Progenitor cell of endocrine pancreas (in vitro differentiated cells): ENCODE measurements at regions not wholly inside any gene's neighbourhood (a gene's known extent, or its start where the extent isn't known, plus 50 kb on each side); places are given as distances from the start of the nearest gene placed in this dataset.

Experiments
- DNase-seq: peaks from one replicate; pipeline ENCODE4 v3.0.0; 2021; ENCODE audit warnings: low spot score; ENCODE audit not compliant: unreplicated experiment
- H3K27ac Mint-ChIP-seq: 2 replicates; pipeline ENCODE4 v1.8.0; 2021; ENCODE audit warnings: mild to moderate bottlenecking, moderate library complexity, mixed read lengths
- H3K27me3 Mint-ChIP-seq: 2 replicates; pipeline ENCODE4 v1.8.0; 2021; ENCODE audit warnings: mixed read lengths
- H3K36me3 Mint-ChIP-seq: 2 replicates; pipeline ENCODE4 v1.8.0; 2022; ENCODE audit warnings: mixed read lengths; ENCODE audit not compliant: insufficient read depth
- H3K4me1 Mint-ChIP-seq: 2 replicates; pipeline ENCODE4 v1.8.0; 2021; ENCODE audit warnings: low read depth, mixed read lengths
- H3K4me3 Mint-ChIP-seq: 2 replicates; pipeline ENCODE4 v1.8.0; 2021; ENCODE audit warnings: low read depth, mild to moderate bottlenecking, moderate library complexity, mixed read lengths
- H3K9me3 Mint-ChIP-seq: 2 replicates; pipeline ENCODE4 v1.8.0; 2021; ENCODE audit warnings: low read depth, mixed read lengths
- TF ChIP-seq, protein P1 (sequence below): fragments of 200-600 bp; sonication (generic); IDR thresholded peaks from one replicate; pipeline ENCODE4 v1.5.0; 2021; ENCODE audit warnings: antibody characterized with exemption, mild to moderate bottlenecking; ENCODE audit not compliant: unreplicated experiment

DNA sequence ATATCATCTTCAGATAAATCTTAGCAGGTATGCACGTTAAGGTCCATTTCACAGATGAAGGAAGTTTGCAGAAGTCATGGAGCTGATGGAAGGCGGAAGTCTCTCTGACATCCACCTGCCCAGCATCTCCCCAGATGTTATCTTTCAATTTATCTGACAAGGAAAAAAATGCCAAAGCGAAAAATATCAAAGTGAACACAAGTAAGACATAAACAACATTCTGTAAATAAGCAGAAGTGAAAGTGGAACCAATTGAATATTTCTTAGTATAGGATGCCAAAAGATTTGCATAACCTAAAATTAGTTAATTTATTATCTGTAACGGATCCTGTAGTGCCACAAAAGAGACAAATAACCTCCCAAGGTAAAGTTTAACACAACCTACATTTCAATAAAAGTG is 73.6 kb upstream of the NEBL start:
- no peak for DNase-seq
- Mint-ChIP-seq H3K36me3 (no peaks in the 10 kb centered on the region), H3K4me1 (peaks cover 2% of the 10 kb centered on the region), H3K27ac (no peak overlapping the region), H3K9me3 (no peaks in the 10 kb centered on the region), H3K27me3 (no peaks in the 10 kb centered on the region), H3K4me3 (no peak overlapping the region)
- TF ChIP-seq, protein P1, sequence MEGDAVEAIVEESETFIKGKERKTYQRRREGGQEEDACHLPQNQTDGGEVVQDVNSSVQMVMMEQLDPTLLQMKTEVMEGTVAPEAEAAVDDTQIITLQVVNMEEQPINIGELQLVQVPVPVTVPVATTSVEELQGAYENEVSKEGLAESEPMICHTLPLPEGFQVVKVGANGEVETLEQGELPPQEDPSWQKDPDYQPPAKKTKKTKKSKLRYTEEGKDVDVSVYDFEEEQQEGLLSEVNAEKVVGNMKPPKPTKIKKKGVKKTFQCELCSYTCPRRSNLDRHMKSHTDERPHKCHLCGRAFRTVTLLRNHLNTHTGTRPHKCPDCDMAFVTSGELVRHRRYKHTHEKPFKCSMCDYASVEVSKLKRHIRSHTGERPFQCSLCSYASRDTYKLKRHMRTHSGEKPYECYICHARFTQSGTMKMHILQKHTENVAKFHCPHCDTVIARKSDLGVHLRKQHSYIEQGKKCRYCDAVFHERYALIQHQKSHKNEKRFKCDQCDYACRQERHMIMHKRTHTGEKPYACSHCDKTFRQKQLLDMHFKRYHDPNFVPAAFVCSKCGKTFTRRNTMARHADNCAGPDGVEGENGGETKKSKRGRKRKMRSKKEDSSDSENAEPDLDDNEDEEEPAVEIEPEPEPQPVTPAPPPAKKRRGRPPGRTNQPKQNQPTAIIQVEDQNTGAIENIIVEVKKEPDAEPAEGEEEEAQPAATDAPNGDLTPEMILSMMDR: no peak

DNA sequence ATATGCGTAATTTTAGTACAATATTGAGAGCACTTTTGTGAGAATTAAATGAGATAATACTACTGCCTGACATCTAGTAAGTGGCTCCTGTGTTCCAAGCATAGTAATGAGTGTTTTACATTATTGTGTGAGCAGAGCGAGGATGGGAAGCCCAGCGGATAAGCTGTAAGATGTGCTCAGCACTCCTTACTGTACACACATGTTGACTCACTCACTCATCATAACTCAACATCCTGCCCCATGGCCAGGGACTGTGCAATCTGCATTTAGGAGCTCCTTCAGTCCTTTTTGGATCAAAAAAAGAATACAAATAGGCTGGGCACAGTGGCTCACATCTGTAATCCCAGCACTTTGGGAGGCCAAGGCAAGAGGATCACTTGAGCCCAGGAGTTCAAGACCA is 72.9 kb upstream of the NEBL start:
- TF ChIP-seq, protein P1: no peak
- Mint-ChIP-seq H3K27me3 (no peaks in the 10 kb centered on the region), H3K4me3 (no peak overlapping the region), H3K27ac (no peak overlapping the region), H3K9me3 (no peaks in the 10 kb centered on the region), H3K36me3 (no peaks in the 10 kb centered on the region), H3K4me1 (peaks cover 2% of the 10 kb centered on the region)
- DNase-seq: no peak

DNA sequence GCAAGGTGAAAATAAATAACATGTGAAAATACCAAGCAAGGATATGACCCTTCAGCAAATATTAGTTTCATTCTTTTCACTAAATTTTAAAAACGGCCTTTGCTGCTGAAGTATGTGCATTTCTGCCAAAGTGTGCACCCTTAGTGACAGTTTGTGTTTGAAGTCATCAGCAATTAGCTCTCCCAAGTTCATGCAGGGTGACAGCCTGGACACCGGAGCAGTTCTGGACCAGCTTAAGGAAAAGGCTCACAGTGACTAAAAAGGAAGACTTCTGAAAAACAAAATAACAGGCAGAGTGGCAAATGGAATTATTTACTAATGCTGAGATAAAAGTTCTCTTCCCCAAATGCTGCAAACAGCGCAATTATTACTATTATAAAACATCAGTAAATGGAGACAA is 69.3 kb upstream of the NEBL start:
- no peak for DNase-seq
- H3K4me3 Mint-ChIP-seq: no peak overlapping the region
- no peaks in the 10 kb centered on the region for H3K4me1 Mint-ChIP-seq
- no peaks in the 10 kb centered on the region for H3K27me3 Mint-ChIP-seq
- H3K36me3 Mint-ChIP-seq: no peaks in the 10 kb centered on the region
- no peaks in the 10 kb centered on the region for H3K9me3 Mint-ChIP-seq
- TF ChIP-seq, protein P1: no peak
- no peak overlapping the region for H3K27ac Mint-ChIP-seq

DNA sequence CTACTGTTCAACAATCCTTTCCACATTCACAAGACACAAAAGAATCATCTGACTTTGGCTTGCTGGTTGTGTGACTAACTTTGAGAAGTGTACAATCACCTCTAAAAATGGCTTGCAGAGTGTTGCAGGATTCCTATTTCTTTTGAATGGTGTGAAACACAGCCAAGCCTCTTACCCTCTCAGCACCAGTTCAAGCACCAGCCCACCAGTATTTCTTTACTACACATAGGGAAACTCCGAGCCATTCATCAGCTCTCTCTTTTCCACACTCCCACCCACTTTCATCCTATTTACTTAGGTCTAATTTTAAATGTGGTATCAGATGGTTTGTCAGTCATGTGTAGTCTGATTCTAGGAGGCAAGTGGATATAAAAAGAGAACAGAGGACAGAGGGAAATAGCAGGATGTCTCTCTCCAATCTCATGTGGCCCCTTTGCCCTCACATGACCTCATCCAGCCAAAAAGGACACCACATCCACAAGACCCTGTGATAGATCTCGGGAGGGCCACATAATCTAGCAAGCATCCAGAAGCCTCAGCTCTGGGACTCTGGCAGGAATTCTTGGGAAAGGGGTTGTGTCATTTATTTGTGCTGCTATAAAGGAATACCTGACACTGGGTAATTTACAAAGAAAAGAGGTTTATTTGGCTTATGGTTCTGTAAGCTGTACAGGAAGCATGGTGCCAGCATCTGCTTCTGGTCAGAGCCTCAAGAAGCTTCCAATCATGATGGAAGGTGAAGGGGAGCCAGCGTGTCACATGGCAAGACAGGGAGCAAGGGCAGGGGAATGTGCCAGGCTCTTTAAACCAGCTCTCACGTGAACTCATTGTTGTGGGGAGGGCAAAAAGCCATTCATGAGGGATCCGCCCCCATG is 66.8 kb upstream of the NEBL start:
- no peak for DNase-seq
- H3K4me1 Mint-ChIP-seq: no peaks in the 10 kb centered on the region
- no peak overlapping the region for H3K27ac Mint-ChIP-seq
- no peak overlapping the region for H3K4me3 Mint-ChIP-seq
- TF ChIP-seq, protein P1: no peak
- no peaks in the 10 kb centered on the region for H3K36me3 Mint-ChIP-seq
- no peaks in the 10 kb centered on the region for H3K9me3 Mint-ChIP-seq
- H3K27me3 Mint-ChIP-seq: no peaks in the 10 kb centered on the region

DNA sequence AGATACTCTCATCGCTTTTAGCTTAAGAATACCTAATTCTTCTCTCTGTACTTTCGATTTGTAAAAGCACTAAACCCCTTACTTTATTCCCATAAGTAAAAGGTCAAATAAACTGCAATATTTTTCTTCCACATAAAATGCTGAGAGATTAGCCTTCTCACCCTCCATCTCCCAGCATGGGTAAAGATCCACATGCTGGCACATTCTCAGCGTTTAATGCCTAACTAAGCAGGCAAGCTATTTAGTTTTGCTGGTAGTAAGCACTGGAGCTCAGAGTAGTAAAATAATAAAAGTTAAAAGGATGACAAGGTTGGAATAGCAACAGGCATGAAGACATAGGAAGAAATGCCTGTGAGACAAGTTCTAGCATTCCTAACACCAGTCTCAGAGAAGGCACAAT is 65.9 kb upstream of the NEBL start:
- TF ChIP-seq, protein P1: no peak
- H3K36me3 Mint-ChIP-seq: no peaks in the 10 kb centered on the region
- no peaks in the 10 kb centered on the region for H3K27me3 Mint-ChIP-seq
- H3K9me3 Mint-ChIP-seq: no peaks in the 10 kb centered on the region
- DNase-seq: no peak
- H3K4me1 Mint-ChIP-seq: no peaks in the 10 kb centered on the region
- no peak overlapping the region for H3K27ac Mint-ChIP-seq
- H3K4me3 Mint-ChIP-seq: no peak overlapping the region
